Activated T-helper 1 cell treated with anti-CD3 and anti-CD28 coated beads, Interleukin-2, amount 50 U/mL, for 16 hours (primary cell): ENCODE measurements at regions not wholly inside any gene's neighbourhood (a gene's known extent, or its start where the extent isn't known, plus 50 kb on each side); places are given as distances from the start of the nearest gene placed in this dataset.

Experiments
- DNase-seq, 2 donors: peaks; one replicate each; pipeline ENCODE4 v3.0.0-alpha.2; 2020; ENCODE audit warnings: low read depth in 1 of 2, low spot score in 1 of 2

DNA sequence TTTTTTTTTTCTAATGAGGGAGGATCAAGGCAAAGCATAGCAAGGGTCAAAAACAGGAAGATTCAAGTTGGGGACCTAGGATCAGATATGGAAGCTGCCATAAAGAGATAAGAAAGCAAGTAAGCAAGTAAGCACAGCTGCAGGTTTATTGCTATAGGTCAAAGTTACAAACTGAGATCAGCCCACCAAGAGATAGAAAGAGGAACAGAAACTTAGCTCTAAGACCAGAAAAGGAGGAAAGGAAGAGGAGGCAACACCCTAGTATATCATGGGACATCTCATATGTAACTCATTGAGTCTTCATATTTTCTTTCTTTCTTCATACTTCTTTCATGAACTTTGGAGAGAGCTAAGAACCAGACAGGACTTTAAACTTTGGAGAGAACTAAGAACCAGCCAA lies 295.9 kb upstream of the CRIM1 start:
- no peak for DNase-seq

DNA sequence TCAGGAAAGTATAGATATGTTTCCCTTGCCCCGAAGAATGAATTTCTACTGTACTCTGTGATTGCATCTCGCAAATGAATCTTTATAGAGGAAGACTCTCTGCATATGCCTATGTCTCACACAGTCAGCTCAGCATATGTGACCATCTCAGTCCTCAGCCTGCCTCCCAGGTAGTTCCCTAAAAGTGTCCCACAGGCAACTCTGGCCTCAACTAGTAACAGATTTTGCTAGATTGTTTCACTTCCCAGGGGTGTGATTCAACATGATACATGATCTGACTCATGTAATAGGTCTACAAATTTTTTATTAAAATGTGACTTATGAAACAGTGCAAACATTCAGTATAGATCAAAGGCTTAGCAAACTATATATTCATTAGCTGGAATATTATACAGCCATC lies 296.6 kb upstream of the CRIM1 start:
- no peak for DNase-seq

DNA sequence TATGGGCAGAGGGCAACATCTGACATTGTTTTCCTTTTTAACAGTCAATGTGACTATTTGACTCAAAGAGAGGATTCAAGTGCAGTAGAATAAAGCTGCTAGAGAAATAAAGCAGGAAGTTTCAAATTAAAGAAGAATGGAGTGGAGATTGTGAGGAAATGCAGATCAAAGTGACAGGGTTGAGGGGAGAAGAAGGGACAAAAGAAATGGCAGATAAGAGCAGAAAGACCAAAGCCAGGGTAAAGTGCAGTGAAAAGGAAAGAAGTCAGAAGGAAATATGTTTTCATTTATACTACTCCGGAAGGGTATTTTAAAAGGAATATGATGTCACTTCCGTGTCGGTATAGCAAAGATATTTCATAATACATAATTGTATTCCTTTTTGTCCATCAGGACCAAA lies 297.5 kb upstream of the CRIM1 start:
- DNase-seq, result no peak

GRCh38 chr2:36052819-36053218 lies 302.8 kb upstream of the CRIM1 start:
- no peak for DNase-seq

GRCh38 chr2:36044411-36044810 lies 311.2 kb upstream of the CRIM1 start:
- no peak for DNase-seq

- no peak for DNase-seq
These were observed 320.4 kb upstream of the CRIM1 start for GRCh38 chr2:36035137-36035536.

DNA sequence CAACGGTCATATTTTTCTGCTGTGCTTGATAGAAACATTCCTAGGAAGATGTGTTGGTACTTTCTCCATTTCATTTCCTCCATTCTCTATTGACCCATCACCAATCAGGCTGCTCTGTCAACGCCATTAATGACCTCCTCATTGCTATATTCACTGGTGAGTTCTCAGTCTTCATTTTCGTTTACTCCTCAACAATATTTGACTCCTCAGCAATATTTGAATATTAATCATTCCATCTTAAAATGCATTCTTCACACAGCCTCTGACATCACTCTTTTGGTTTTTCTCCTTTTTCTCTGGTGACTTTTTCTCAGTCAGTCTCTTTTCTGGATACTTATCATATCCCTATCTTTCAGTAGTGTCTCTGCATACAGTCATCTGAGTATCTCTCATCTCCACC lies 323.5 kb upstream of the CRIM1 start:
- no peak for DNase-seq

GRCh38 chr2:36031471-36031870 lies 324.1 kb upstream of the CRIM1 start:
- no peak for DNase-seq

DNA sequence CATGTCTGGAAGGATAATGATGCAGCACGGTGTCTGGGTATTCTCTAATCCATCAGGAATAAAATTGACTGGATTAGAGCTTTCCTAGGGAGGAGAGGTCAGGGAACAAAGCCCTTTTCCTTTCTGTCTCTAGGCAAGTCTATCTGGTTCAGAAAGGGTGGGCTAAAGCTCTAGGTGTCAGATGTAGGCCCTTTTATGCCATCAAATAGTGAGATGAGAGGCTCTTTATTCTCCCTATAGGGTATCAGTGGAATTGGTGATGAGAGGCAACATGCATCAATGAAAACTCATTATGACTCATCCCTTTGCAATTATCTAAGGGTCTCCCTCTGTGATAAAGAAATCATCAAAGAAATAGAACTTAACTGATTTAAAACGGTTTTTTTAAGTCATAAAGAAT lies 328.0 kb upstream of the CRIM1 start:
- DNase-seq, result no peak

DNA sequence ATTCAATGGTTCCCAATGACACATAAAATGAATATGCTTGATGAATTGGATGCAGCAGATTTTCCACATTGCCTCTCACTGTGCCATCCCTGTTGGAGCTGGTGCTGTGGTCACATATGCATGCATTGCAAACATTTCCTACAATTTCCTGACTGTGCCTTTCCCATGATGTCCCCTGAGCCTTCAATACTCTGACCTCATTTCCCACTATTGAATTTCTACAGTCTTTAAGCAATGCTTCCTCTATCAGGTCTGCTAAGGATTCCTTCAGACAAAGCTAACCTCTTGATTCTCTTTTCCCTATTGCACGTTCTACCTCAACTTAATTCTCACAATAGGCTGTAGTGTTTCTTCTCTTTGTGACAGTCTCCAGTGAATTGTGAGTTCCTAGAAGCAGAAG lies 342.5 kb upstream of the CRIM1 start:
- no peak for DNase-seq

DNA sequence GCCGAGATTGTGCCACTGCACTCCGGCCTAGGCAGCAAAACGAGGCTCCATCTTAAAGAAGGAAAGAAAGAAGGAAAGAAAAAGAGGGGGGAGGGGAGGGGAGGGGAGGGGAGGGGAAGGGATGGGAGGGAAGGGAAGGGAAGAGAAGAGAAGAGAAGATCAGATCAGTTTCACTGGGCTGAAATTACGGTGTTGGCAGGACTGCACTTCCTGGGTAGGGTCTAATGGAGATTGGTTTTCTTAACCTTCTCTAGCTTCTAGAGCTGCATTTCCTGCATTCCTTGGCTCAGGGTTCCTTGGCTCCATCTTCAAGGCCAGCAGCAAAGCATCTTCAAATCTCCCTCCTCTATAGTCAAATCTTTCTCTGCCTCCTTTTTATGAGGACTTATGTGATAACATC lies 349.1 kb upstream of the CRIM1 start:
- DNase-seq, result no peak

DNA sequence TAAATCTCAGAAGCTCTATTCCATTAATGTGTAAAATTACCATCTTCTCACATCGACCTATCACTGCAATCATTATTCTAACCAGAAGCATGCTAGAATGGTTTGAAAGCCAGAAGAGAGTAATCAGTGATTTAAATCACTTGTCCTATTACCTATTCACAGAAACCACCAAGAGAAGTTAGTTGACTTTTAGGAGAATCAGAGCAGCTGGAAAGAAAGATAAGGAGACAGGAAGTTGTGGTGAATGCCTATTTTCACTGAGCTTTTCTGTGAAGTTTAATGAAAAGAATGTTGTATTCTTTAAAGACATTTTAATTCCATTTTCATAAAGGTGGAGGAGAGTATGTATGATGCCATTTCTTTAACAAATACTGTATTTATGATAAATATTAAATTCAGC lies 352.6 kb upstream of the CRIM1 start:
- DNase-seq, result no peak

DNA sequence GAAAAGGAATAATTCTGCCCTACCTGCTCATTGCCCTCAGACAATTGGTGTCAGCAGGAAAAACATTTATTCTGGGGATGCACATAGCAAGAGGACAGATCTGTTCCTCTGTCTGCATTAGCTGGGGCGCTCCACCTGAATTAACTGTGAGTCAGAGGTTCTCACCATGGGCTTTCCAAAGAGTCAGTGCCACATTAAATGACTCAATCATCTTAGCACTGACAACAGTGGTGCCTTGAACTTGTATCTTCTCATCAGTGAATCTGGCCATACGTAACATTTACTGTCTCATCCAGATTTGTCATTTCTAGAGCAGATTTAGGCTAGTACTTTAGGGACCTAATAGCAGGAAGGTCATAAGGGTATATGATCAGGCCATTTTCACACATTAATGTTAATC lies 358.1 kb upstream of the CRIM1 start:
- DNase-seq, result no peak

DNA sequence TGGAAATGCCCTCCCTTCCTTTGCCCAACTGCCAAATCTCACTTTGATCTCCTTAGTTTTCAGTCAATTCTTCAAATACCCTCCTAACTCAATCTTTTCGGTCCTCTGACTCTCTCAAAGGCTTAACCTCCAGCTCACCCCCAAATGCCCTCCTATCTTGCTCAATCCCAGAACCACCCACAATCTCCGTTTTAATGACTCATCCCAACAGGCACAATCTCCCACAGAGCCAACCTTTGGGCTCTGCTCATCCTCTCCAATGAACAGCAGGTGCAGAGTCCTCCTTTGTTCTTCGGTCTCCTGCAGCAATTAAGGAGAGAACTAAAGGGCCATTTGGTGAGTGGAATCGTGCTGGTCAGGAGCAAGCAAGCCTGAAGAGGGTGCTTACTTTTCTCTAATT lies 366.1 kb upstream of the CRIM1 start:
- DNase-seq, result no peak

DNA sequence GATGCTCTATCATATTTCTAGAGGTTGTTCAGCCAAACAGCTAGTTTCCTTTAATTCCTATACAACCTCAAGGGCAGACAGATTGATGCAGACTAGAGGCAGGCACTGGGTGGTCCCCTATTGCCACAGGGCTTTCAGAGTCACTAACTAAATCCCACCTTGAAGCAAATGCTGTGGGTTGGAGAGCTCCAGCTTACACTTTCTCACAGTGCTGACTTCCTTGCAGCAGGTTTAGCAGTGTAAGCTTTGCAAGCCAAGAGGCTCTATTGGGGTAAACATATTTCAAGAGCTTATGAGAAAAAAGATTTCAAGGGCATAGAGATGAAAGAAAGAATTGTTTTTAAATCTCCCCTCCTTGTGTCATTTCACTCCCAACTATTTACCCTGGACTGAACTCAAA lies 366.5 kb upstream of the CRIM1 start:
- no peak for DNase-seq

DNA sequence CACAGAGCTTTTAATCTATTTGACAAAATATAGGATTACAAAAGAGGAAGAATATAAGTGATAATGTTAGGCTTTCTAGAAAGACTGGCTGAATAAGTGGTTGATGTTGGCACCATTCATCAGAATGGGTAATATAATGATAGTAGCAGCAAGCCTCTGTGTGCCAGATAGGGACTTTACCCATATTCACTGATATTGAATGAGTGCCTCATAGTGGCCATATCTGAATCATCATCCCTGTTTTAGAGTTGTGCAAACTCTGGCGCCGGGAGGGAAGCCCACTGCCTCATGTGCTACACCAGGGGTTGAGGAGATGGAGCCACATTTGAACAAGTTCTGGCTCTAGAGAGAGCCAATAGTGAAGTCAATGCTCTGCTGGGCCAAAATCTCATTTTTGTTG lies 368.7 kb upstream of the CRIM1 start:
- no peak for DNase-seq

DNA sequence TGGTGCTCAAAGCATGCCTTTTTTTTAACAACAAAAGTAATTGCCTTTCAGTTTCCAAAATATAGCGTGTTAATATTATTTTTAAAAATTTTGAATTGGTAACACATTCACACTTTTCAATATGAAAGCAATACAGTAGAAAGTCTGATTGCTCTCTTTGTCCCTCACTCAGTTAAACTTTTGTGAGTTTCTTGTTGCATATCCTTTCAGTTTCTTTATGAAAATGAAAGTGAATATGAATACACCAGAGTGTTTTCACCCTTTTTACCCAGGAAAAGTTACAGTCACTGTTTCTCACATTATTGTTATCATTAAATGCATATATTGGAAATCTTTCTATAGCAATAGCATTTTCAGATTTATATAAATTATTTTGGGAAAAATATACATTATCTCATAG lies 377.4 kb upstream of the CRIM1 start:
- no peak for DNase-seq

GRCh38 chr2:35976611-35977010 lies 379.0 kb upstream of the CRIM1 start:
- DNase-seq, result no peak

- no peak for DNase-seq
These were observed 381.8 kb upstream of the CRIM1 start for GRCh38 chr2:35973737-35974132.

DNA sequence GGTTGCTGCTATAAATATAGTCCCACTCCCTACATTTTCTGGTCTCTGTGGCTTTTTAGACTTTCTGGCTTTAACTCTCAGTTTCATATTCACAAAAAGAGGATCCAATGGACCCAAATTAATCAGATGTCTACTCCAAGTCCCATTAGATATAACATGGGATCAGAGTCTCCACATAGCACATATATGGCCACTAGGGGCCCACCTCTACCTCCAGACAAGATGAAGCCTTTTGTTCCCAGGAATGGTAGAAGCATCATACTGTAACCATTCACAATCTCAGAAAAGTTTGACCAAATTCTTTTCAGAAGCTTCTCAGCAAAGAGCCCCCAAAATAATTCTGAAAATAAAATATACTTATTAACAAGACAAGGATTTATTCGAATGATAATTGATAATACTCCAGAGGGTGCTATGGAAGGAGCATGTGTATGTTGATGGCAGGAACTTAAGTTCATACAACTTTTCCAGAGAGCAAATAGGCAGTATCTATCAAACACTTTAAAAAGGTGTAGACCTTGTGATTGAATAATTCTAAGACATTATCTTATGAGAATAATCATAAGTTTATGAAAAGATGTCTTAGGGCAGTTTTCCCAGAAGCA lies 382.3 kb upstream of the CRIM1 start:
- DNase-seq, result no peak

DNA sequence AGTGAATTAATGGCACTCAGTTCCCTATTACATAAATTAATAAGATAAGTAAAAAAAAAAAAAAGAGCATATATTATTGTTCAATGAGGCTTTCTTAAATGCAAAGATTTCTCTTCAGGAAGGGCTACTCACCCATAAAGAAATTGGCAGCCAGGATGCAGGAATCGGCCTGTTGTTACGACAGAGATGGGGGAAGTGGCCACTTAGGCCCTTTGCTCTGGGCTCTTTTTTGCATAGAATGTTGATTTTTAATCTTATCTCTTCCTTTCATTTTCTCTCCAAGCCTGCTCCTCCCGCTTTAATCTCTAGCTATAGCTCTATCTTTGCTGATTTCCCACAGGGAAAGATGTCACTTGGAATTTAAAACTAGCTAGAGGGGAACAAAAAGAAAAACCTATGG lies 391.8 kb upstream of the CRIM1 start:
- no peak for DNase-seq

DNA sequence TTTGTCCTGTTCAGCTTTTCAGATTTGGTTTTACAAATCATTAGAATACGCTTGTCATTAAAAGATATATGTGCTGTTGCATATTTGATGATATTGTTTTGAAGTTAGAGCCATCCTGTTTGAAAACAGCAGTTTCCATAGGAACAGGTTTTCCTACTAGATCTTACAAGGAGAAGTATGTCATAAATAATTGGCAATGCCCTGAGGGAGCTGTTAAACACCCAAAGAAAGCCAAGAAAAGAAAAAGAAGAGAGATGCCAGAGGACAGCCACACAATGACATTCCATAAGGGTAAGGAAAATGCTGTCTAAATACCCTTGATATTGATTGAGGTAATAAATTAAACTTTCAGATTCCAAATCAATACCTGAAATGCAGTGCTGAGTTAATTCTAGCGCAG lies 392.2 kb upstream of the CRIM1 start:
- no peak for DNase-seq

GRCh38 chr2:35962585-35963146 lies 392.9 kb upstream of the CRIM1 start:
- DNase-seq, result no peak

- no peak for DNase-seq
These were observed 395.0 kb upstream of the CRIM1 start for GRCh38 chr2:35960596-35960995.
